ENCODE measurements at regions not wholly inside any gene's neighbourhood (a gene's known extent, or its start where the extent isn't known, plus 50 kb on each side); places are given as distances from the start of the nearest gene placed in this dataset.
A peak's percentile ranks its signal among the peaks of the same experiment; 100 is the strongest.
"Not testable (repeated sequence)": the region's sequence is repeated elsewhere in the genome, so short reads cannot be mapped to it uniquely, and the experiment has no call there.

DNA sequence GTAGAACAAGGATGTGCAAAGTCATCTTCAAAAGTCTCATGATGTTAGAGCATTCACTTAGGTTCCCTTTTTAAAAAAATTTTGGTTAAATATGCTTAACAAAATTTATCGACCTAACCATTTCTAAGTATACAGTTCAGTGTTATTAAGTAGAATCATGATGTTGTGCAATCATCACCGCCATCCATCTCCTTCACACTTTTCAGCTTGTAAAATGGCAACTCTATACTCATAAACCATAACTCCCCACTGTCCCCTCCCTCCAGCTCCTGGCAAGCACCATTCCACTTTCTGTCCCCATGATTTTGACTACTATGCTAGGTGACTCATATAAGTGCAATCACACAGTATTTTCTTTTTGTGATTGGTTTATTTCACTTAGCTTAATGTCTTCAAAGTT is 895.0 kb downstream of the TBL1XR1 start:
- DNase-seq: no peak

DNA sequence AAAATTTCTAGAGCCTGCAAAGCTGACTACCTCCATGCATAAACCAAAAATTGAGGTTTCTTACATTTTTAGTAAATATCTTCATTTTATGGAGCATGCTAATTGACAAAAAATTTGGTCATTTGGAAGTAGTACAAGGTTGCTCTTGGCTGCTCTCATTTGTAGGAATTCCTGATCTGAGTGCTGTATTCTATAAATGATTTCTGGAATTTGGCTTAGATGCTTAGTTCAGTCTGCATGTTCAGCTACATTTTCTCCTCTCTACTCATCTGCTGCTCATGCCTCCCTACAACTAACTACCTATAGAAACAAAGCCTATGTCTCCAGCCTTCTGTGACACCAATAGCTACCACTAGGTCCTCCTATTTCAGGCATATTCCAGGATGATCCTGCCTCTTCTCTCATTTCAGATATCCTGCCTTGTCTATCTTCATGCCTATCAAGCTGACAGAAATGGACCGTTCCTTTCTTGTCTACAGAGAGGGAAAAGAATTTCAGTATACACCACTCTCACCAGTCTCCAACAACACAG is 901.1 kb downstream of the TBL1XR1 start:
- no peak for DNase-seq

DNA sequence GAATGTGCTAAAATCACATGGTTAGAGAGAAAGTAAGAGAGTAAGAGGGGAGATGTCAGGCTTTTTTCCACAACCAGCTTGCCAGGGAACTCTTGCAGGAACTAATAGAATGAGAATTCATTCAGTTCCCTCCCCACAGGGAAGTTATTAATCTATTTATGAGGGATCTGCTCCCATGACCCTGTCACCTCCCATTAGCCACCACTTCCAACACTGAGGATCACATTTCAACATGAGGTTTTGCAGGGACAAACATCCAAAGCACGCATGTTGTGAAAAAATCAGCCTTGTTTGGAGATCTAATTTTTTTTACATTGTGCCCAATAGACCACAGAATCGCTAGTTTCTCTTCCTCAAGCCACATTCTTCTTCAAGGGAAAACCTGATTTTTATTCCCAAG is 904.0 kb downstream of the TBL1XR1 start:
- peak; percentile 60 for DNase-seq

DNA sequence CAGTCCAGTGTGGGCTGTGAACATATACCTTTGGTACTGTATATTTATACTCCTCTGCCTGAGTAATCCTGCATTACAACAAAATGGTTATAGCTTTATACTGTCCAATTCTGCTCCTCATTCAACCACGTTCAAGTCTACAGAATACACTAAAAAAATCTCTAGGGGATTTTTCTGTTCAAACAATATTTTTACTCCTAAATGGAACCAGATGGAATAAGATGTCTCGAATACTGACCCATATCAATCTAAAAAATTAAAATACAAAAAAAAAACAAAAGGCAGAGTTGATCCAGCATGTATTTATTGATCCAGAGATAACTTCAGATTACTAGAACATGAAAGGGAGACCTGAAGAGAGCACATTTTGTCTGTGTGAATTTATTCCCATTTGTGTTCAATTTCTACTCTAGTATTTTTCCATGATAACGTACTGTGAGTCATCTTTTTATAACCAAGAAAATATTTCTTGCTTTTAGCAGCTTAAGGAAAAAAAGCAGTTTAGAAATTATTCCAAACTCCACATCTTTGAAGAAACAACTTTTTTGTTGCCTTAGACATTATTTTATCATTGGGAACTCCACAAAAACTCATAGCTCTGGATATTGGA is 910.7 kb downstream of the TBL1XR1 start:
- DNase-seq: no peak

DNA sequence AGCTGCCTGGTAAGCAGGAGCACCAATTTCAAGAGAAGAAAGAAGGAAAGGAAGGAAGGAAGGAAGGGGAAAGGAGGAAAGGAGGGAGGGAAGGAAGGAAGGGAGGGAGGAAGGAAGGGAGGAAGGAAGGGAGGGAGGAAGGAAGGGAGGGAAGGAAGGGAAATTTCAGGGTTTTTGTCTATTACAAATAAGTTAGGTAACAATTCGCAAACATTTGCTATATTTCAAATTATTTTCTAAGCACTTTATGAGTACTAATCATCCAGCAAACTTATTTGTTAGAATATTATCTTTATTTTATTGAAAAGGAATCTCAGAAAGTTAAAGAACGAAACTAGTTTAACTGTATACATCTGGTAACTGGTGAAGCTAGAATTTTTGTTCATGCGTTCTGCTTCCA is 921.7 kb downstream of the TBL1XR1 start:
- DNase-seq: no peak

DNA sequence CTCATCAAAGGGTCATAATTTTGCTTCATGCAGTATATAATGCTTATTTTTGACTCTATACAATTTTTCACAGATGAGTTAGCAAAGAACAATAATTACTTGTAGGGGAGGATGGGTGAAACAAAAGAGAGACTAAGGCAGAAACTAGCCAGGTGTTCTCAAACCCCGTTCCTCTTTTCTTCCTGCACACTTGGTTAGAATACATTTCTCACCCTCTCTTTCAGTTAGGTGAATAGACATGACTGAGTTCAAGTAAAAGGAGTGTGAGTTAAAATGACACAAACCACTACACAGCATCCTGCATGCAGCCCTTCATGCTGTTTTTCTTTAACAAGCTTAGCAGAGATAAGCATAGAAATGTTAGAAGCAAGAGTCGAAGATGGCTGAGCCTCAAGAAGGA is 922.2 kb downstream of the TBL1XR1 start:
- no peak for DNase-seq

DNA sequence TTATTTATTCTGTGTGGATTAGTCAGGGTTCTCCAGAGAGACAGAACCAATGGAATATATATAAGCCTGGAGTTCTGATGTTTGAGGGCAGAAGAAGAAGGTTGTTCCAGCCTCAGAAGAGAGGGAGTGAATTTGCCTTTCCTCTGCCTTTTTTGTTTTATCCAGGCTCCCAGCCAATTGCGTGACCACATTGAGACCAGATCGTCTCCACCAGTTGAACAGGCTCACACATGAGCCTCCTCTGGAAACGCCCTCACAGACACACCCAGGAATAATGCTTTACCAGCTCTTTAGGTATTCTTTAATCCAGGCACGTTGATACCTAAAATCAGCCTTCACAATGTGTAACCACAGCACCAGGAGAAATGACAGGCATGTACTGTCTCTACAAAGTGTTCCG is 923.1 kb downstream of the TBL1XR1 start:
- no peak for DNase-seq

DNA sequence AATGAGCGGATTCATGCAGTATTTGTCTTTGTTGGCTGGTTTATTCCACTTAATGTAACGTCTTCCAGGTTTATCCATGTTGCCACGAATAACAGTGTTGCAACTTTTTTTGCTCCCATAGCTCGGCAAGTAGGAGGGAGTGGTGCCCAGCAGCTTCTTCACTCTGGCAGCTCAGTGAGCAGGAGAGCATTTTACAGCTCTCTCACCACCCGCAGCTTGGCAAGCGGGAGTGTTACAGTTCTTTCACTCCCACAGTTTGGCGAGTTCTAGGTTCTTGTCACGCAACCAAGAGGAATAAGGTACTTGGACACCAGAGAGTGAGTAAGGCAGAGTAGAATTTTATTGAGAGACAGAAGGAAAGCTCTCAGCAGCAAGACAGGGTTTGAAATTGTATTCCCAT is 935.2 kb downstream of the TBL1XR1 start:
- DNase-seq: no peak

DNA sequence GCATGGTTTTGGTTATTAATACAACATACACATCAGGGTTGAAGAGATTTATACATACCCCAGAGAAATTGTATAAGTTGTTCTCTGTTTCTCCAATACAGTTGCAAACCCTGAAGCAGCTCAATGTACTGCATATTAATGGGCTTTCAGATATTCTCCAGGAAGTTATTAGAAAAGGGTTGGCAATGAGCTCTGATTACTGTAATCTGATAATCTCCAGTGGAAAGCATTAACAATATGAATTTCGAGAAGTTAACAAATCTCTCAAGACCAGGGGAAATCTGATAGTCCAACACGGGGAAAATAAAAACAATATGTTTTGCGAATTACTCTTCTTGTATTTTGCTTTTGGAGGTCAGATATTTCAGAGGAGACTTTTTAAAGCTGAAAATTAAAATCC is 950.1 kb downstream of the TBL1XR1 start:
- DNase-seq: no peak

DNA sequence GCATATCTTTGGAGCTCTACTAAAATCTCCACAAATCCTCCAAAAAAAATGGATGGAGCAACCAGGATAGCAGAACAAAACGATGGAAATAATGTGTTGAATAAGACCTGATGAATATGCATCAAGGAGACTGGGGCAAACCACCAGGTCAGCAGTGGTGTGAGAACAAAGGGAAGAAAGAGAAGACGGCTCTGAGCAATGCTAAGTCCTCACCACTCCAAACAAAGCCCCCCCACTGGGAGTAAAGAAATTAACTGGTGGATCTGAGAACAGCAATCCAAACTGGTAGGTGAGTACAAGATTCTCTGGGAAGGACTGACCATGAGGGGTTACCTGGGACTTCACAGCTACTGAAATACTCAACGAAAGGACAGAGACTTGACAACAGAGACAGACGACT is 977.3 kb downstream of the TBL1XR1 start:
- DNase-seq: no peak

DNA sequence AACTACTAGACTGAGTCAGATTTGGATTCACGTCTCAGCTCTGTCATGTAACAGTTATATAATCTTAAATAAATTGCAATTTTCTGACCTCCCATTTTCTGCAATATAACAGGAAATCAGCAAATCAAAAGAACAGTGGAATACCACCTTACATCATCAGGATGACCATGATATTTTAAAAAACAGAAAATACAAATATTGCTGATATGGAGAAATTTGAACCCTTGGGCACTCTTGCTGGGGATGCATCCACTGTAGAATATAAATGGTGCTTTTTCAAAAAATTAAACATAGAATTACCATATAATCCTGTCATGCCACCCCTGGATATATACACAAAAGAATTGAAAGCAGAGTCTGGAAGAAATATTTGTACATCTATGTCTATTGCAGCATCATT is 982.5 kb downstream of the TBL1XR1 start:
- DNase-seq: no peak

DNA sequence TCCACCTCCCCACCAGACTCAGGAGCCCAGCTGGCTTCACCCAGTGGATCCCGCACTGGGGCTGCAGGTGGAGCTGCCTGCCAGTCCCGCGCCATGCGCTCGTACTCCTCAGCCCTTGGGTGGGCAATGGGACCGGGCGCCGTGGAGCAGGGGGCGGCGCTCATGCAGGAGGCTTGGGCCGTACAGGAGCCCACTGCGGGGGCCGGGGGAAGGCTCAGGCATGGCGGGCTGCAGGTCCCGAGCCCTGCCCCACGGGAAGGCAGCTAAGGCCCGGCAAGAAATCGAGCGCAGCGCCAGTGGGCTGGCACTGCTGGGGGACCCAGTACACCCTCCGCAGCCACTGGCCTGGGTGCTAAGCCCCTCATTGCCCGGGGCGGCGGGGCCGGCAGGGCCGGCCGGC is 984.0 kb downstream of the TBL1XR1 start:
- DNase-seq: not testable (repeated sequence)

DNA sequence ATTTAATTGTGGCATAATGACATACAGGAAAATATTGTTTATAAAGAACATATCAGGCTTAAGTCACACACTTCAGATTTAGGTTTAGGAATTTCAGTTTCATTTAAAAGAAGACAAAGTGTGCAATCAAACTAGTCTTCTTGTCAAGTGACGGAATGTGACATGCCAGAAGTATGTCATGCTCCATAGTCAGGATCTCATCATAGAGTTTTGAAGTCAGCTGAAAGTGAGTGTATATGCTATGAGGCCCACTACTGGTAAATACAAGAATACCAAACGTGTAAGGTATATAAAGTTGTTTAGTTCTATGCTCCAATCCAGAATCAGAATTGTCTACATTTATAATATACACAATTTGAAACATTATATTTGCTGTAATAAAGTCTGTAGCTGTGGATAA is 988.4 kb downstream of the TBL1XR1 start:
- DNase-seq: no peak

DNA sequence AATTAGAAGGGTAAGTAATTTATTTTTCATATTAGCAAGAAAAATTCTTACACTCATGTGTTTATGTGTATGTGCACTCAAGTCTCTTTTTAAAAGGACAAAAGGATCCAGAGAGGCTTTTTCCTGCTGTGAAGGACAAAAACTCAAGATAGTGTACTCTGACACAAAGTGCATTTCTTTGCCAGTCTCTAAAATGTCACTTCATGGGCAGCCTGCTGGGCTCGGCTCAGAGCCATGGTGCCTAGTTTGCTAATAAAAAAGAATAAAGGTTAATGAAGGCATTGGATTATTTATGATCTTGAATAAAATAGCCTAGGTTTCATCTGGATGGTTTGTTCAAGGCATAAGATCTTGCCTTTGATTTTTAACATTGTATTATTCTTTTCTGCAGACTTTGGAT is 989.0 kb downstream of the TBL1XR1 start:
- DNase-seq: no peak

DNA sequence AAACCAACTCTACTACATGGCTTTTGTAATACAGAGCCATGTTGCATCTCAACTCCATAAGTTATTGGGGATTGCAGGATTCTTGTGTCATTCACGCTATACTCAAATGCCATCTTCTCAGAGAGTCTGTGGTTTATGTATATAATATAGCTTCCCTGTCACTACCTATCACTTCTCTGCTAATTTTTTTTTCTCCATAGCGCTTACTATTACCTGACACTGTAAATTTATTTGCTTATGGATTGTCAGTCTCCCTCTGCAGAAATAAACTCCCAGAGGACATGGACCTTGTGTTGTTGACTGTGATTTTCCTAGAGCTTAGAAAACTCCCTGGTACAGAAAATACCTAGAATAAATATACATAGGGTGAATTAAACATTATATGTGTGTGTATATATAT is 990.5 kb downstream of the TBL1XR1 start:
- no peak for DNase-seq

DNA sequence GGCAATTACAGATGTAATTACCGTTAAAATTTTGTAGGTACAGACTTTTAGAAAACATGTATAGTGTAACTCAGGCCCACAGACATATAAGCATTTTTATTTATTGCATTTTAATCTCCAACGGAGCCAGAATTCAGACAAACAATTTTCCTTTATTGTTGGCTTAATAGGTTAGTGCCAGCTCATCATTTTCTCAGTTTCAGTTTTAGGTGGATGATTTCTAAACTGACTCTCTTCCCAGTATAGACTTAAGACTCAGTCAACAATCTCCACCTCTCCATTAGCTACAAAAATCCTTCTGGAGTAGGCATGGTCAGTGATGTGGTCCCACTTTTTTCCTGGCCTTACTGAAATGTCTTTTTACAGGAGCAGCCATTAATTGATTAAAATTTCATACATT is 994.6 kb downstream of the TBL1XR1 start:
- DNase-seq: no peak

DNA sequence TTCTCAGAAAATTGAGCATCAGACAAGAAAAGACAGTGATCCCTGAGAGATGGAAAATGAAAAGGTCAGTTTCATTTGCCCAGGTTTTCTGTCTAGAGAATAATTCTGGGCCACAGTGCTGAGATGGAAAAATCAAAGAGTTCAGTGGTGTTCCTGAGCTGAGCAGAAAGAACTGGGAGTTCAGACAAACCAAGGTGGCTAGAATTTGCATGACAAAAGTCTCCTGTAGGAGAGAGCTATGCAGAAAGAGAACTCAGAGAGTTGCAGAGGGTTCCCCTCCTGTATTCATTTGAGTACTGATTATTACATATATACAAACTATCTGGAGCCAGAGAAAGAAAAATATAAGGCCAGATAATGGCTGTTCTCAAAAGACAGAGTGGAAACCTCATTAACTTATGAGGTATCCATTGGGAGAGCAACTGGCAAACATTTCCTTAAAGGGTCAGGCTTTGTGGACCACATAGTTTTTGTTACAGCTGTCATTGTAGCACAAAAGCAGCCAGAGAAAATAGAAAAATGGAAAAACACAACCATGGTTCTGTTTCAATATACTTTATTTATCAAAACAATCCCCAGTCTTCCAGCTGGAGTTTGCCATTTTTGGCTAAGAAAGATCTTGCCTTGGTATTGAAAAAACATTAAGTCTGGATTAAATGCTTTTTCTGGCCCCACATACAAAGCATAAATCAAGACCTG is 1004.1 kb downstream of the TBL1XR1 start:
- peak; percentile 43 for DNase-seq

DNA sequence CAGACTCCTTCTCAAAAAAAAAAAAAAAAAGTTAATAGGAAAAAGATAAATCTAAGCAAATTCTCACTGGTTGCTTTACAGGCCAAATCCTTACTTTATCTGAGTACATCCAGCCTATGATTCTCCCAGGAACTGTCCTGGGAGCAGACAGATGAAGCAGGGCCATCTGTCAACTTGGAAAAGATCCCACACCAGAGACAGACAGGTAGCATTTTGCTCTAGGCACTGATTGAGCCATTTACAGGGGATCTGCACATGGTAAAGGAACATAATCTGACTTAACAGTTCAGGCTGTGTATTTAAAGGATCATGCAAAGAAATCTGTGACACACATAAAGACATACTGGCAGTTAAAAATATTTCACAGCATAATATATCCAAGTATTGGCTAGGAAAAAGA is 1006.5 kb downstream of the TBL1XR1 start:
- DNase-seq: no peak

DNA sequence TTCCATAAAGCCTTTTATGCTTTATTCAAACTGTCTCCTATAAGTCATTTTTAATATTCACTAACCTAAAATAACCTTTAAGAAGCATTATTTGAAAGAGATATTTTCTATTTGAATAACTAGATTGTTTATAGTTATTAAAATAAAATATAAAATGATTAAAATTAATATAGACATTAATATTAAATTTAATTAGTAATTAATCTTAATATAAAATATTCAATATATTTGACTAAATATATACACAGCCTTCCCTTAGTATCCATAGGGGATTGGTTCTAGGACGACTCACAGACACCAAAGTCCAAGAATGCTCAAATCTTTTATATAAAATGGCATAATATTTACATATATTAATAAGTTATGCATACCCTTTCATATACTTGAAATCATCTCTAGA is 1014.1 kb downstream of the TBL1XR1 start:
- no peak for DNase-seq

DNA sequence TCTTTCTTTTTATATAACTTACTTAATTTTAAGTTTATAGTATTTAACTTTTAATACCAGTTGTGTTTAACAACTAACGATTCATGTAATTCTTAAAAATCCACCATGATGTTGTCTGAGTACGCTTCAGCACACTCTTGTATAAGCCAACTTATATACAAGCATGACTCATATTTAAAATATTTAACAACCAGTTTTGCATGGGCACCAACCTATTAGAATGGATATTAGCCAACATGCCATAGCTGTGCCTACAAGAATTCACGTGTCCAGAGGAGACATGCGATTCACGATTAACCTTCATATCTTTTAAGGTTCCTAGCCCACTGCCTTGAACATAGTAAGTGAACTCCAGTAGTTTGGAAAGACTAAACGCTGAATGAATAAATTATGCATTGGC is 1023.2 kb downstream of the TBL1XR1 start:
- no peak for DNase-seq

DNA sequence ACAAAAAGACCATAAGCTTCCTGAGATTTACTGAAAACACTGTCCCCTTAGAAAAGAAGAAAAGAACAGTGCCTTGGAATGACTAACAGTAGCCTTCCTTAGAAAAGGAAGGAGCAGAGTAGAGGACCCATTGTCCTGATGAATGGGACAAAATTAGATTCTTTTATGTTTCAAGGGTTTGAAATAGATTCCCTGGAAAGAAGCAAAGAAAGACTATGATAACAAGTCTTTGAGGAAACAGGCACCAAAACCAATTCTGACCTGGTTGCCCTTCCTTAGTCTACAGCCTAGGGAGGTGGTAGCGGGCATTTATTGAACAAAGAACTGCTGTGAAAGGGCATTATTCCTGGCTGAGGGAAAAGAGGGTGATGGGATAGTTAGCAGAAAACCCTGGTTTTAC is 1024.8 kb downstream of the TBL1XR1 start:
- no peak for DNase-seq

DNA sequence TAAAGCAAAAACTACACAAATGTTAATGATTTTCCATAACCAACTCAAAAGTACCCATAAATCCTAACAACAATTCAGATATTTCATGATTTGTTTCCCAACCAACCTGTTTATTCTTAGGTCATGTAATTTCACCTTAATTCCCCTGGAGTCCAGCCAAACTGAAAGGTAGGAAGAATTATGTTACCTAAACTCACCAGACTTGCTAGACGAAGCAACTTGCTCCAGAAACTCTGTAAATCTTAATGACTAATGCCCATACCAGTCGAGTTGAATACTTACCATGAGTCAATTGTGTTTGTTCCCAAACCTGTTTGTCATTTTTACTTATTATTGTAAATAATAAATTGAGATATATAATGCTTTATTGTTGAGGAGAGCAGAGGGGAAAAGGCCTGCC is 1030.0 kb downstream of the TBL1XR1 start:
- DNase-seq: no peak

DNA sequence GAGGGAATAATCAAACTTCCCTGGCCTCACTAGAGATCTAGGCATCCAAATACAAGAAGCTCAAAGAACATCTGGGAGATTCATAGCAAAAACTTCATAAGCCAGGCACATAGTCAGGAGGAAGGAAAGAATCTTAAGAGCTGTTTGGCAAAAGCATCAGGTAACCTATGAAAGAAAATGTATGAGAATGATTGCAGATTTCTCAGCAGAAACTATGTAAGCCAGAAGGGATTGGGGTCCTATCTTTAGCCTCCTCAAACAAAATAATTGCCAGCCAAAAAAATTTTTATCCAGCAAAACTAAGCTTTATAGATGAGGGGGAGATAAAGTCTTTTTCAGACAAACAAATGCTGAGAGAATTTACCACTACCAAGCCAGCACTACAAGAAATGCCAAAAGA is 1036.3 kb downstream of the TBL1XR1 start:
- DNase-seq: no peak

DNA sequence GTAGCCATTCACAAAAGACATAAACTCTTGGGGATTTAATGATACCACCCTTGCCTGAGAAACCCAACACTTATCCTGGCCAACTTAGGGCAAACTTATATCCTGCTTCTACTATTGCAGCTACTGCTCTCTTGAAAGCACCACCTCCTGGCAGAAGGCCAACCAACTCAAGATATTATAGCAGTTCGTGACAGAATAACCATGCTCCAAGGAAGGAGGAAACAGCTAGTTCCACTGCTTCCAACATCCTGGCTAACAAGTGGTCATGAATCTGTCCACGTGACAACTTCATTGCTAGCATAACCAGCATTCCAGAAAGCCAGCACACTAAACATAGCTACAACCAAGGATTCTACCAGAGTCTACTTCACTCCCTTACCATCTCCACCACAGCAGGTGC is 1037.5 kb downstream of the TBL1XR1 start:
- no peak for DNase-seq

DNA sequence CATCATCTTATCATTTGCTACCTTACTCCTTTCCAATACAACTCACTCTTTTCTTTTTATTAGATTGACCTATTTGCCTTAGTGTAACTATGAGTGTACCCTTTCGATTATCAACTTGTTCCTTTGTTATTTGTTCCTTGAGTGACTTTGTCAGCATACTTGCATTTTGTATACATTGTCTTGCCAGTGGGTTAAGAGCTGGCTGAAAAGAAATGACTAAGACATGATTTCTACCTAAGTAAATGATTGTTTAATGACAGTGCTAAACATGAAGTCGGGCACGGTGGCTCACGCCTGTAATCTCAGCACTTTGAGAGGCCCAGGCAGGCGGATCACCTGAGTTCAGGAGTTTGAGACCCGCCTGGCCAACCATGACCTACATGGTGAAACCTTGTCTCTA is 1042.3 kb downstream of the TBL1XR1 start:
- no peak for DNase-seq

Measured in eye (tissue), 1 donor.